Islet of Langerhans (tissue), 1 donor: ENCODE measurements at regions not wholly inside any gene's neighbourhood (a gene's known extent, or its start where the extent isn't known, plus 50 kb on each side); places are given as distances from the start of the nearest gene placed in this dataset.
"Not testable (repeated sequence)": the region's sequence is repeated elsewhere in the genome, so short reads cannot be mapped to it uniquely, and the experiment has no call there.

Experiments
- FAIRE-seq: peaks from one replicate; lab custom pipeline; 2011; peaks lifted over from hg19 to GRCh38; lab: Jason Lieb, UNC

DNA sequence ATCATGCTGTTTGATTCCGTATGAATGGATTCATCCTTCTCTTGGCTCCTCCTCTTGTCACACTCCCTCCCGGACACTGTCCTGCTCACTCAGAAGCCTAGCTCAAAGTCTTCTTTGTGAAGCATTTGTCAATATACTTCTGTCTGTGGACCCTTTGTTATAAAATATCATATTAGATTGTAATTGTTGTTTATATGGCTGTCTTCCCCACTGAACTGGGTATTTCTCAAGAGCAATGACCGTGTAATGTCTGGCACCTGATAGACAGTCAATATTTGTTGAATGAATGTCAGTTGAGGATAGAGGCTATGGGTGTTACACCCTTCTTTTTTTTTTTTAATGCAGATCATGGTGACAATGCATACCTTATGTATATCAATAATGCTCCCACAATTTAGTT is 335.3 kb downstream of the SOX4 start:
- FAIRE-seq = no peak

DNA sequence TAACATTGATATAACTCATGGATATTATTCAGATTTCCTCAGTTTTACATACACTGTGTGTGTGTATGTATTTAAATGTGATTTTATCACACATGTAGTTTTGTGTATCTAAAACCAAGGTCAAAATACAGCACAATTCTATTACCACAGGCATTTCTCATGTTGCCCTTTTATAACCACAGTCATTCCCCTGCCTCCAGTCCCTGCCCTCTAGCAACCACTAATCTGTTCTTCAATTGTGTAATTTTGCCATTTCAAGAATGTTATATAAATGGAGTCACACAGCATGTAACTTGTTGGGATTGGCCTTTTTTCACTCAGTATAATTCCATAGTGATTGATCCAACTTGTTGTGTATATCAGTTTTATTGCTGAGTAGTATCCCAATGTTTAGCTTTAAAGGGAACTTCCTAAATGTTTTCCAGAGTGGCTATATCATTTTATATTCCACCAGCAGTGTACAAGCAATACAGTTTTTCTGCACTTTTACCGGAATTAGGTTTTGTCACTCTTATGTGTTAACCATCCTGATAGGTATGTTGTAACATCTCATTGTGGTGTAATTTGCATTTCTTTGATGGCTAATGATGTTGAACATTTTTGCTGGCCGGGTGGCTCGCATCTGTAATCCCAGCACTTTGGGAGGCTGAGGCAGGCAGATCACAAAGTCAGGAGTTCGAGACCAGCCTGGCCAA is 338.2 kb downstream of the SOX4 start:
- no peak for FAIRE-seq

GRCh38 chr6:21933351-21933750 is 339.8 kb downstream of the SOX4 start:
- no peak for FAIRE-seq

DNA sequence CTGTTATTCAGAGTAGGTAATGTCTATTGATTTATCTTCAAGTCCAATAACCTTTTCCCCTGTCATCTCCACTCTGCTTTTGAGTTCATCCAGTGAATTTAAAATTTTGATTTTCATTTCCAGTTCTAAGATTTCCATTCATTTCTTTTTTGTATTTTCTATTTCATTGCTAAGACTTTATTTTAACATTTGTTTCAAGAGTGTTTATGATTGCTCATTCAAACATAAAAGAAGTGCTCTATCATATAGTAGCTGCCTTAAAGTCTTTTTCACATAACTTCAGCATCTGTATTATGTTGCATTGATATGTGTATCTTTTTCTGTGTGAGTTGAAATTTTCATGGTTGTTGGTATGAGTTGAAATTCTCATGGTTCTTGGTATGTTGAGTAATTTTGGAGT is 341.6 kb downstream of the SOX4 start:
- FAIRE-seq = no peak

- peak; percentile 17 for FAIRE-seq
Measured at GRCh38 chr6:21935561-21936028, 342.0 kb downstream of the SOX4 start.

- no peak for FAIRE-seq
Measured at GRCh38 chr6:21937466-21937865, 343.9 kb downstream of the SOX4 start.

- not testable (repeated sequence) for FAIRE-seq
Measured at GRCh38 chr6:21939066-21939465, 345.5 kb downstream of the SOX4 start.

DNA sequence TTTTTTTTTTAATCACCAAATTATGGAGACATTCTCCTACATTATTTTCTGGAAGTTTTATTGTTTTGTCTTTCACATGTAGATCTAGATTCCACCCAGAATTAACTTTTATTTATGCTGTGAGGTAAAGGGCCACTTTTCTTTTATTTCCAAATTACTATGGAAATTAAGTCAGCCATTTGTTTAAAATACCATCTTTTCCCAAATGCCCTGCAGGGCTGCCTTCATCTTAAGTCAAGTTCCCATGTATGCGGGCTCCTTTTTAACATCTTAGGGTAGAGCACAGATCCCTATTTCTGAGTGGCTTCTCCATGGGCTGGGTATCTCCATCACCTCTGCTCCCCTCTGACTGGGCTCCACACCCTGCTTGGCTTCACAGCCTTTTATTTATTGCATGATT is 348.4 kb downstream of the SOX4 start:
- FAIRE-seq = no peak

DNA sequence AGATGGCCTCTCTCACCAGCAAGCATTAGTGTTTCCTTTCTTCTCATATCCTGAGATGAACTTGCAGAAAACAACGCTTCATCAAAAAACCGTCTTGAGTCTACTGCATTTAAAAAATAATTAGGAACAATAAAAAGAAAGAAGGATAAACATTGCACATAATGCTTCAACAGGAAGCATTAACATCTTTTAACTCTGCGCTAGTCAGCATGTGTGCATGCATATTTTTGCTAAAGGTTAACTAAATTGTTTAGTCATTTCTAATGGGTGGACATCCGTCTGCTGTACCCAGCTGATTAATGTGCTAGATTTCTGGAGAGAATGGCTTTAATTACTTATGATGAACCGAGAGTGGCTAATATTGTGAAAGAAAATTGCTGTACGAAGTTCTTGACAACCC is 349.3 kb downstream of the SOX4 start:
- FAIRE-seq = peak; percentile 95

DNA sequence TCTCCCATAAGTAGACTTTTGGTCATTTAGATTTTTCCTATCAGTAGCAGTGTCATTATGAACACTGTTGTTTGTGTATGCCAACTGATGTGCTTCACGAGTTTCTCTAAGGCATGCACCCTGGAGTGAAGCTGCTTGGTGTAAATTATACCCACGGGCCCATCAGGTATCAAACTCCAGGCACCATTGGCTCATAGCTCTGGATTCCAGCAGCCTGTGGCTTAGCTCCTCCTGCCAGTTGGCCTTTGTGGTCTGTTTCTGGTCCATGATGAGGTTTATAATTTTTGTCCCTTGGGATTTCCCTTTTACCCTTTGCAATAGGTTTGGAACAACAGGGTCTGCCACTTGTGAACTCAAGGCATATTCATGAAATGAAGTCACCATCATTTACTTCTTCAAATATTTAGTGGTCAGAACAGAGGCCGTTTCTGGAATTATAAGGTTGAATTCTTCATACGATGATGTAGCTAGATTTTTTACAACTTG is 350.5 kb downstream of the PRL start:
- no peak for FAIRE-seq

DNA sequence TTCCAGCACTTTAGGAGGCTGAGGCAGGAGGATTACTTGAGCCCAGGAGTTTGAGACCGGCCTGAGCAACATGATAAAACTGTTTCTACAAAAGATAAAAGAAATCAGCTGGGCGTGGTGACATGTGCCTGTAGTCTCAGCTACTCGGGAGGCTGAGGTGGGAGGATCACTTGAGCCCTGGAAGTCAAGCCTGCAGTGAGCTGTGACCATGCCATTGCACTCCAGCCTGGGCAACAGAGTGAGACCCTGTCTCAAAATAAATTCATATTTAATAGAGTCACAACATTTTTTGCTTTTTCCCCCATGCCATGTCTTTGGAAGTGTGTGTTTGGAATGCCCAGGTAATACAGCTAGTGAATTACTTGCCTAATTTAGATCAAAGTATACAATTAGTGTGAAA is 349.6 kb downstream of the PRL start:
- FAIRE-seq = not testable (repeated sequence)

DNA sequence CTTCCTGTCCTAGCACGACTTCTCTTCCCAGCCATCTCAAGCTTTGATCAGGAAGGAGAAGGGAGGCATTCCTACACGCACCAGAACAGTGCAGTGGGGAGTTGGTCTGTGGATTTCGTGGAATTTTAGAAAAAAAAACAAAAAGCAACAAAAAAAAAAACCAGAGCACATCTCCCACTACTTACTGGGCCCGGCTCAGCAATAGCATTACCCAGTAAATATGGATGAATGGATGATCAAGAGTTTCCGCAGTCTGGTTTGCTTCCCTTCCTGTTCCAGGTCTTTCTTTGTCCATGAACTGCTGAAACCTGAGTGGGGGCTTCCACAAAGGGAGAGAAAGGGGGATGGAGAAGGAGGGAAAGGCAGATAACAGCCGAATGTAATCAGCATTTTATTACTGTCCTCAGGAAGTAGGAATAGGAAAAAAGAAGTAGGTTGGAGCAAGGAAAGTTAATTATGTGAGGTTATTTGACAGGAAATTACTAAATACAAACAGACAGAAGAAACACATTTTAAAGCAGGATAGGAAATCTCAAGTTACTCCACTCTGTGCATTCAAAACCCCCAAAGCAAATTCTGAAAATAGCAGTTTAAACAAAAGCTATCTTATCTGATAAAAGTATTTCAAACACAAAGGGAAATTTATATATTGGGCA is 349.0 kb downstream of the PRL start:
- no peak for FAIRE-seq

DNA sequence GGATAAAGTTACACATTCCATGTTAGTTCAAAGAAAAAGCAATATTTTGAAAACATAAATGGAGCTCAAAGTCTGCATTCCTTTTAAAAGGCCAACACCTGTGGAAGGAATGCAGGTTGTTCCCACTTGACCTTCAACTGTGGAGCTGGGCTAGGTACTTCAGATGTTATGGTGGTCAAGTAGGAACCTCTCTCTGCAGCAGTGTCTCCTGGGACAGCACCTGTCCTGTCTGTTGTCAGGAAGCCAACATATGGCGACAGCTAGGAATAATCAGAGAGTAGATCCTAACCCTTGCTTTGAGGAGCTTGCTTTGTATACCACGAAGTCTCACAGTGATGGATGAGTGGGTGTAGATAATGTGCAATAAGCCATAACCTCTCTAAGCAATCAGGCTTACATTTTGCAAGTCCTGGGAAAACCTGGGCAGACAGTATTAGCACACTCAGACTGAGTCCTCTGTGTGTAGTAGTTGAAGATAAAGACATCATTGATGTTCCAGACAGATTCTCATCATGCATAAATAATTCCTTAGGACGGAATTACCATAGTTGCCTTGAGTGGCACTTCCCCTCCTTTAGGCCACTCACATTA is 347.5 kb downstream of the PRL start:
- FAIRE-seq = no peak

GRCh38 chr6:21952367-21952766 is 344.5 kb downstream of the PRL start:
- no peak for FAIRE-seq

DNA sequence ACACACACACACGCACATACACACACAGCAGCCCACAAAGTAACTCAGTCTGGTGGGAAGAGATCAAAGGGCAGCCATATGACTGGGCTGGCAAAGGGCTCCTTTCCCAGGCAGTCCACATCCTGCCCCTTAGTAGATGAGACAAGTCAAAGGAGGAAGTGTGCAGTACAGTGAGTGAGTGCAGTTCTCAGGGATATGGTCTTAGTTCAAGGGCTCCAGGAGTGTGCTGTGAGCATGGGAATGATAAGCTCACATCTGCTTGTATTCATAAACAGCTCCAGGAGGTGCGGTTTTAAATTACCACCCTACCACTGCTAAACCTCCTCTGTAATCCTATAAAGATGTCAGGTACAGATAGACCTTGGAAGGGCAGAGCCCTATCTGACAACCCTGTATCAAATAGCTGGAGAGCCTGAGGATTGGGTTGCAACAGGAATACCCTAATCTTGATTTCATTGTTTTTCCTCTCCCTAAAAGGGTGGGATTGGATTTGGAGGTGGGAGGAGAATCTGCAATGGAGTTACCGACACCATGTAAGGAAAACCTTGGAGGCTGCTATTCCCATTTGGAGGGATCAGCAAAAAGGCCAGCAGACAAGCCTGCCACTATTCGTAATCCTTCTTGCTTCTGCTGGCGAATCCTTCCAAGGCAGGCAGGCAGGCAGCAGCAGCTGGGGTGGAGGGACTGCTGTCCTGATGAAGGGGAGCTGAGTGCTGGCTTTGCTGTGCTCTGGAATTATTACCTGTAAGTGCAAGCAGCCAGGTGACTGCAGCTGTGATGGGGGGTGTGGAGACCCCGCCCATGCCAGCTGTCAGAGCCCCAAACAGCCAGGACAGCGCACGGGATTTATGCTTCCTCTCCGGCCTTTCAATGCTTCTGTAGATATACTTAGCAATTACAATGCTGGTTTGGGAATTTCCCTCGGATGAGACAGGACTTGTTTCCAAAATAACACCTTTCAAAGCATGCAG is 342.7 kb downstream of the PRL start:
- no peak for FAIRE-seq

GRCh38 chr6:21955053-21955595 is 341.7 kb downstream of the PRL start:
- no peak for FAIRE-seq

GRCh38 chr6:21955951-21956350 is 340.9 kb downstream of the PRL start:
- no peak for FAIRE-seq

DNA sequence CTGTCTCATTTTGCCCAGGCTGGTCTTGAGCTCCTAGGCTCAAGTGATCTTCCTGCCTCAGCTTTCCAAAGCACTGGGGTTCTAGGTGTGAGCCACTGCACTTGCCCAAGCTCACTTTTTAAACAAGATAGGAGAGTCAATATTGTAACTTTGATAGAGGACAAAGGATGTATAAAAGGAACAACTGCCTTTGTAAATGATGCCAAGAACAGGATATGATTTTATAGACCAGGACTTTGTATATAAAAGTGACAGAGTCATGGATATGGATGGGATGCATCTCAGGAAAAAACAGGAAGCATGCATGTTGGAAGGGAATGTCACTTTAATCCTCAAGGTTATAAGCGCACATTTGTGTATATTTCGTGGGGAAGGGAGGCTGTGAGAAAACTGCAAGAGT is 338.4 kb downstream of the PRL start:
- no peak for FAIRE-seq

DNA sequence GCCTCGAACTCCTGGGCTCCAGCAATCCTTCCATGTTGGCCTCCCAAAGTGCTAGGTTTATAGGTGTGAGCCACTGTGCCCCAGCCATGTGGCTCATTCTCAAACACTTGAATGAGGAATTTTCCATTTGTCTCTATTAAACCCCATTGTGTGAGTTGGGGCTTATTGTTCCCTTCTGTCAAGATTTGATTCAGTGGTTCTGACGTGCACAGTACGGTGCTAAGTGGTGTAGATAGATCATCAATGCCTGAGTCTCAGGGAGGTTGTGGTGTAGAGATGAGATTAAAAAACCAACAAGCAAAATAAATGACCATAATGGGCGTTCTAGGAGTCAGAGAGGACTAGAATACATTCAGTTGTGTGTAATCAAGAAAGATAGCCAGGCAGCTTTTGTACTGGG is 335.6 kb downstream of the PRL start:
- no peak for FAIRE-seq

- no peak for FAIRE-seq
Measured at GRCh38 chr6:21965016-21965415, 331.8 kb downstream of the PRL start.

DNA sequence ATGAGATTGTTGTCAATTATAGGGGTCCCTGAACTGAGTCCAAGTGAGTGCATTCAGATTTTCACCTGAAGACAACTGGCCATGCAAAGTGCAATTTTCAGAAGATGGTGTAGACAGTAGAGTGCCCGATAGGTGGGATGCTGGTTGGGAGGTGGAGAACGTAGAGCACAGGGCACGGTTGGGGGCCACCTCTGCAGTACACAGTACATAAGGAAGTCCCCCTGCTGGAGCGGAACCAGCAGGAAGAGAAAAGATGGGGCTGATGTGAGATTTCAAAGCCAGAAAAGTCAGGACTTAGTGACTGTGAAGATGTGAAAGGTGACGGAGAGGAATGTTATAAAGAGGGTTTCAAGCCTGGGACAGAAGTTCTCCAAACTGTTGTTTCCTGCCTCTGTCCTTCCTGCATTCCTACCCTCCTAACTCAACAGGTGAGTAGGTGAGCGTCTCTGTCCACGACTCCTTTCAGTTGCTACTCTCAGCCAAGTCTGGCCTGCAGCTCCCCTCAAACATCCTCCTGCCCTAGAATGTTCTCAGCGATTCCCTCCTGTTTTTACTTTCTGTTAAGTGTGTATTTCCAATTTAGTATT is 330.8 kb downstream of the PRL start:
- no peak for FAIRE-seq
